Kidney capillary endothelial cell (primary cell): ENCODE measurements at regions not wholly inside any gene's neighbourhood (a gene's known extent, or its start where the extent isn't known, plus 50 kb on each side); places are given as distances from the start of the nearest gene placed in this dataset.

Source experiments
- DNase-seq: peaks from one replicate; pipeline ENCODE4 v3.0.0-alpha.2; 2018; ENCODE audit warnings: low spot score

DNA sequence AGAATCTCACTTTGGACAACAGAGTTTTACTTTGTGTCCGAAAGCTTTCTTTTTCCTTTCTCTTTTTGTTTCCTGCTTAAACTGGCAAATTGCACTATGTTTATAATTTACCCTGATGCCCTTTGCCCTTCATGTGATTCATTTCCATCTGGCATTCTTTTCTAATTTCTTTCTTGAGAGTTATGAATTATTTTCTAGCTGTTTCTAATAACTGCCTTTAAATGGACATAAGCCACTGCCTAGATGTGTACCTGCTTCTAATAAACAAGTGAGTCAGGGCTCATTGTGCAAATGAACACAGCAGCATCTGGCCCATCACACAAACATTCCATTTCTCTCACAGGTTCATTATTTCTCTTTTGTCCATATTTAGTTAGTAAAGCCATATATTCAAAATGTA lies 242.3 kb upstream of the GPRIN3 start:
- peak; percentile 53 for DNase-seq

DNA sequence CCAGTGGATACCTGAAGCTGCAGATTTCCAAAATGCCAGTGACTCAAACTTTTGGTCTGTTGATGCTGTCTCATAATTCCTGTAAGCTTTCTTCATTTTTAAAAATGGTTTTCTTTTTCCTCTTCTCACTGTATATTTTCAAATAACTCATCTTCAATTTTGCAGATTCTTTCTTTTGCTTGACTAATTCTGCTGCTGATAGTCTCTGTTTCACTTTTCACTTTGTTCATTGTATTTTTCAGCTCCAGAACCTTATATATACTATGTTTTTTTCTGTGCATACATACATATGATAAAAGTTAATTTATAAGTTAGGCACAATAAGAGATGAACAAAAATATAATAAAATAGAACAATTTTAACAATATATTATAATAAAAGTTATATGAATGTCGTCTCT lies 237.7 kb upstream of the GPRIN3 start:
- DNase-seq: no peak

DNA sequence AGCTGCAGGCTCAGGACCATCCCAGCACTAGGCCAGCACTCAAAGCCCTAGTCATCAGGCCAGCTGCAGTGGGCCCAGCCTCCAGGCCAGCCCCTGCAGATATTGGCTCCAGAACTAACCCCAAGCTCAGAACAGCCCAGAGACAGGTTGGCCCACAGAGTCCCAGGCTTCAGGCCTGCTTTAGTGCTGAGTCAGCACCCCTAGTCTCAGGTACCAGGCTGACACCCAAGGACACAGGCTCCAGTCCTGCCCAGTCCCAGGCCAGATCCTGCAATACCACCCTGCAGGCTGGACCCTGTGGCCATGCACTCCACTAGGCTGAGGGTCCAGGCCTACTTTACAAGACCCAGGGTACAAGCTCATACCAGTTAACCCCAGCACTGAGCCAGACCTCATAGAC lies 234.4 kb upstream of the GPRIN3 start:
- no peak for DNase-seq

DNA sequence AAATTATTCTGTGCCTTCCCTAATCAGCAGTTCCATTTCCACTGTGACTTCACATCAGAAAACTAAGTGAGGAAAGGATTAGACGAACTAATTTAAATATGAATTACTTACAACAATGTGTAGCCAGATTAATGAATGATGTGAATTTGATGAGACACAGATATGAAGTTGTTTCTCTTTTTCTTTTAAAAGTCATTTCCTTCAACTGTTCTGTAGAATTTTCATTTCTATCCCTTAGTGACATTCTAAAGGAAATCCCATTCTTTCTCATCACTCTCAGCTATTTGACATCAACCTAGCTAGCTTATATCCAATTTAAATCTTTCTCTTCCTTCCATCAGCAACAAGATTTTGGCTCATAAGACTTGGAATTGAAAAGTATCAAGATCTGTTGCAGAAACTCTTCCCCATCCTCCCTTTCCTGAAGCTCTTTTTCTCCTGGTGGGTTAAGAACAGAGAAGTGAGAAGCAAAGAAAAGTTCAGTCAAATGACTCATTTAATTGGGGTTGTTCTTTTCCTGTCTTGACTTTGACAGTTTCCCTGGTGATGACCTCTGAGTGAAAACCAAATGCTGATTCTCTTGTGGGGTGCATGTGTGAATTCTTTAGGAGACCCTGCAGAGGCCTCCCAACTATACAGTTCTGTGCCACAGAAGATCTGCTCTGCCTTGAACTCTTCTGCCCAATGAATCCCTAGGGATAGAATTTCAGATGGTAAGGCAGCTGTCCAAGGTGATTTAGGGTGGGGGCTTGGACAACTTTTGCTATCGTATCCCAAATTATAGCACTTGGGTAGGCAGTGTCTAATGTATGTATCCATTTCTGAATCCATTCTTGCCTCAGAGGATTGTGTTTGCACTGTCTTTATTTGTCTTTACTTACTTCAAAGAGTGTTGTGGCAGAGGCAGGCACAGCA lies 232.5 kb upstream of the GPRIN3 start:
- DNase-seq: no peak

DNA sequence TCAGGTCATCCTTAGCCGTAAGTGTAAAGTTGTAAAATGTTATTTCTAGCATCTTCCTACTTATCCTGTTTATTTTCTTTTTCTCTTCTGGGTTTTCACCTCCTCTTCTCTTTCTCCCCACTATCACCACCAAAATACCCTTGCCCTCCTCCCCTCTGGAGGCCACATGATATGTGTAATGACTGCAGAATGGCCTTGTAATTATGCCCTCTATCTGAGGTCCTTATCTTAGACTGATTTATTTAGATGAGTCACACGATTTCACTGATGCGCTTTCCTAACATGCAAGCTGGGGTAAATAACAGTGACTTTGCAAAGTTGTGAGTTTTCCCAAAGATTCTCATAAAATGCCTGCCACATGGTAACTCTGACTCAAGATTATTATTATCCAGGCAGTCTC lies 231.8 kb upstream of the GPRIN3 start:
- peak; percentile 19 for DNase-seq

DNA sequence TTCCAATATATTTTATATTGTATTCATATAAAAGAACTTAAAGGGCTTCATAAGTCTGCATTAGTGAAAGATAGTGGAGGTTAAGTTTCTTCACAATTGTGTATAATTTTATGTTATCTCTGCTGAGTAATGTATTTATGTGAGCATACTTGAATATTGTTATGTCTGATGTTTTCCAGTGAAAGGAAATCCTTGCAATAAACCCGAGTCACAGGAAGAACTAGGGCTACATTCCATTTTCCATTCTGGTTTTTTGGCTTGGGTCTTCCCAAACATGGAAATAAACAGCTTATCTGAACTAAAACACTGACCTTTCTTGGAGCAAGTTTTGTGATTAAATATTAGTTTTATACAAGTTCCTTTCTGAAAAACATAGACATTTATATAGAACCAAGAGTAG lies 231.3 kb upstream of the GPRIN3 start:
- no peak for DNase-seq

DNA sequence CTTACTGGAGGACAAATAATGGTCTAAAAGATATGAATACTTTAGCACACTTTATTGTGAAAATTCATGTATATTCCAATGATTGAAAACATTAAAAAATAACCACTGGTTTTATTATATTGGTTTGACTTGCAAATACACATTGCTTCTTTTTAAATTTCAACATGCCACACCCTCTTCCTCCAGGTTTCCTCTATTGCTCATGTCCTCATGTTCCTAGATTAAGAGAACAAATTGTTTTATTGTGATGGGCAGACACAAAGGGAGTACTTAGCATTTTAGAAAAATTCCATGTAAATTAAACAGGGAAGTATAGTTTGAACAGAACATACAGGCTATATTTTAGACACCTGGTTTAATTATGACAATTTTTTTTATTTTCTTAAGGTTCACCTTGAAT lies 230.6 kb upstream of the GPRIN3 start:
- DNase-seq: no peak

DNA sequence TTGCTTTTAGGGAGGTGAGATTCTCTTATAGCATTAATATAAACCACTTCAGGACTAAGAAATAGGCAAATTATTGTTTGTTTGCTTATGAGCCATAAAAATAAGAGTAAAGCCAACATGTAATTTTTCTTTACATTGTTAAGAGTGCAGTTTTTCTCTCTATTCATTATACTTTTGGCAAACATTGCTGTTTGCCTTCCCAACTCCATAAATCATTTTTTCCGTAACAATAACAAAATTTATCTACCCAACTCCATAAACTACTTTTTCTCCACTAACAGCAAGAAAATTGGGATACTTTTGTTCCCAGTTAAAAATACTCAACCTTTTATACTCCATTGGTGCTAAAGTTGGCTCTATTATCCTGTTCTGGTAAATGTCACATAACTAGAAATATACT lies 229.7 kb upstream of the GPRIN3 start:
- no peak for DNase-seq

DNA sequence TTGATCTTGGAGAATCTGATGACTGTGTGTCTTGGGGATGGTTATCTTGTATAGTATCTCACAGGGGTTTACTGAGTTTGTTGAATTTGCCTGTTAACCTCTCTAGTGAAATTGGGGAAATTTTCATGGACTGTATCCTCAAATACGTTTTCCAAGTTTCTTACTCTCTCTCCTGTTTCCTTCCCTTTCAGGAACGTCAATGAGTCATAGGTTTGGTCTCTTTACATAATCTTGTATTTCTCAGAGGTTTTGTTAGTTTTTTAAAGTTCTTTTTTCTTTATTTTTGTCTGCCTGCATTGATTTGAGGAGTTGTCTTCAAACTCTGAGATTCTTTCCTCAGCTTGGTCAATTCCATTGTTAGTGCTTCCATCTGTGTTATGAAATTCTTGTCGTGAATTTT lies 227.7 kb upstream of the GPRIN3 start:
- DNase-seq: no peak

DNA sequence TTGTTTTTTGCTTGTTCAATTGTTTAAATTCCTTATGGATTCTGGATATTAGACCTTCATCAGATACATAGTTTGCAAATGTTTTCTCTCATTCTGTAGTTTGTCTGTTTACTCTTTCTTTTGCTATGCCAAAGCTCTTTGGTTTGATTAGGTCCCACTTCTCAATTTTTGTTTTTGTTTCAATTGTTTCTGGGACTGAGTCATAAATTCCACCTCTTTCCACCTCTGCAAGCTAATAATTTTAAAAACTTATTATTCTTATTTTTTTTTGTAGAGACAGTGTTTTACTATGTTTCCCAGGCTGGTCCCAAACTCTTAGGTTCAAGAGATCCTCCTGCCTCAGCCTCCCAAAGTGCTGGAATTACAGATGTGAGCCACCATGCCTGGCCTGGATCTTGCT lies 226.8 kb upstream of the GPRIN3 start:
- DNase-seq: no peak

DNA sequence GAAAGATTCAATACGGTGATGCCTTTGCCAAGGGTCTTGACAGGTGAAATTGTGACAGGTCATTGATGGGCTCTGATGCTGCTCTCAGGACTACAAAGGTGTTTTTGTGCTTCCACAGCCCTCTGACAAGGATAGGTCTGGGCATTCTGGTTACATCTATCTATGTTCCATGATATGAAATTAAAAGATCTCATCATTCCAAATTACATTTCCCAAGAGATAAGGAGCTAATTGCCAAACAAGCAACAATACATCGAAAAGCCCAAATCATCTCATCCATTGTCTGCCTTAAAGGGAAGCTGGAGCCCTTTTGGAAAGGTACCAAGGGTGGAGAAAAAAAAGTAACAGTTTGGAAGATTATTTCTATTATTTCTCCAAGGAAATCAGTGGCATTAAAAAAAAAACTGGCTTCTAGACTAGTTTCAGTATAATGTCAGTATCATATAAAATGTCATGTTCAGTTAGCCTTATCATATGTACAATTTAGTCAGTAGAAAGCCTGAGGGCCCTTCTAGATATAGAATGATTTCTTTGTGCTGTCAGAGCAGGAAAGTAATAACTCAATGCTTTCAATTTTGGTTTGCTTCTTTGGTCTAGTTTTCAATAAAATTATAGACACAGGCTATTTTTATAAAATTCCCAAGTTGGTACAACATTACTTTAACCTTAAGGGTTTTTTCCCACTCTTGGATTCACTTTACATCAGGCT lies 224.5 kb upstream of the GPRIN3 start:
- DNase-seq: no peak

DNA sequence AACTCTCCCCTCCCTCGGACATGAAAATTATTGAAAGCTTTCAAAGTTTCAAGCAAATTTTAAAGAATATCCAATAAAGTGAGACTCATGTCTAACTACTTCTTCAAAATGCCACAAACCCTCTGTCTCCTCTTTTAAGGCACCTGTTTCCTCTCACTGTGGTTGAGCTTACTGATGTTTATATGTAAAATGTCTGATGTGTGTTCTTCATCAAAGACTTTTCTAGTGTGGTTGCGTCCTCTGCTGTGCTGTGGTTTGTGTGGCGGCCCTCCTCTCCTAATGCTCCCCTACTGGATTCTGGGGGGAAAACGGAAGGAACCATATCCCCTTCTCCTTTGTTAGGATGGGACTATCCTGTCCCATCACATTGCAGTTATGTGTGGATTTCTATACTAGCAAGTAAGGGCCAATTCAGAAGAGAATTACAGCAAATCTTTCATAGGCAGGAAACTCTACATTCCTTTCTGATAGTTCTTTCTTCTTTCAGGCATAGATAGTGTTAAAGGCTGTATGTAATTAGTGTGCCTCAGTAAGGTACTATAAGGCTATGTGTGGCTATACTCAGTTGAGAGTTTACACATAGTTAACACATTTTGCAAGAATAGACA lies 221.0 kb upstream of the GPRIN3 start:
- no peak for DNase-seq

DNA sequence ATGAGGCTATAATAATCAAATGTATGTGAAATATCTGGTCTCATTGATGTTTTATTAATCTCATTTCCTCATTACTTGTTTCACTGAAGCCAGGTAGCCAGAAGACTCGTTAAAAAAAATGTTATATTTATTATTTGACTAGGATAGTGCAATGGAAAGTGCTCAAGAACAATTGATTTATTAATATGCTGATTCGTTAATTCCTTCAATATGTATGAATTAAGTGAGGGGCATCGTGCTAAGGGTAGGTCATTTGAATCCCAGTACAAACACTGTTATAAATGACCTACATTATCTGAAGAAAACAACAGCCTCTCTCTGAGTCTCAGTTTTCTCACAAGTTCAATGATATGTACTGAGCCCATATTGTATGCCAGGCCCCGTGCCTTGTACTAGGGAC lies 214.2 kb upstream of the GPRIN3 start:
- DNase-seq: no peak

DNA sequence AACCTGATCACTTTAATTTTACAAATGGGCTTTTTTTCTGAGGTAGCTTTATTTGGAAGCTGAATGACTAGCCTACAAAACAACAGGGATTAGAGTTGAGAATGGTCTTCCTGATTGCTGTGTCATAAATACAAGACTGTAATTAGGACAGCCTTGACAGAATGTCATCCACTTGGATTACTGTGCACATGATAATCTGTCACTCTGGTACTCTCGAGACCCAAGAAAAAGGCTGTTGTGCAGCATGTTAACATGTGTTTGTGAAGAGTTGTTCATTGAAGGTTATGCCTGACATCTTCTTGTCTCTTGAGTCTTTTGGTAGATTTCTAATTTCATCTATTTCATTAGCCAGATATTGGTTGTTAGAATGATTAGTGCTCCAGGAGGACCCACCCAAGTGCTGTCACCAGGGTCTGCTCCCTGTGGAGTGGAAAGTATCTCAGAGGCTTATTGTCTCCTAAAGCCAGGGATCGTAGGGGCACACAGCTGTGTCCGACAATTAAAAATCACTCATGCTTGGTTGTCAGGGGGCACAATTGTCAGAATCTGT lies 212.2 kb upstream of the GPRIN3 start:
- DNase-seq: no peak

DNA sequence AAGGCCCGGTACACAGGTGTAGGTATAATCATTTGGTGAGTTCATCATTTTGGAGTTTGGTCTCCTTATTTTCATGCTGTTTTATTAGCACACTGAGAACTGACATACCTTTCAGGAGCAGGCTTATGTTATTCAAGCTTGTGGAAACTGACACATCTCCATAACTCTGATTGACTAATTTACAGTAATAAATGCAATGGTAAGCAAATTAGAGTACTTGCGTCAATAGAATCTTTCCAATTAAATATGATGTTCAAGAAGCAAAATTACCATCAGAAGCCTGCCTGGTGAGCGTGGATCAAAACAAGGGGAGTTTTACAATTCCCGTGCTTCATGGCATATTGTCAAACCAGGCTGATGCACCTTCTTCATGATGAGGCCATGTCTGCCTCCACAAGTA lies 210.7 kb upstream of the GPRIN3 start:
- DNase-seq: no peak

DNA sequence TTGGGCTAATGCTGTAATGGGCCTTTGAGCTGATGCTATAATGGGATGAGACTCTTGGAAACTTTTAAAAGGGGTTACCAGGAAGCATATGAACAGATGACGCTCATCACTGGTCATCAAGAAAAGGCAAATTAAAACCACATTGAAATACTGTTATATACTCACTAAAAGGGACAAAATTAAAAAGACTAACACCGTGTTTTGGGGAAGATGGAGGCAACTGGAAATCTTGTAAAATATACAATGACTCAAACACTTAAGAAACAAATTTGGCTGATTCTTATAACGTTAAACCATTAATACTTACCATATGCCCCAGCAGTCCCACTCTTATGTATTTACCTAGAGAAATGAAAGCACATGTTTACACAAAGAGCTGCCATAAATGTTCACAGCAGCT lies 207.2 kb upstream of the GPRIN3 start:
- no peak for DNase-seq

DNA sequence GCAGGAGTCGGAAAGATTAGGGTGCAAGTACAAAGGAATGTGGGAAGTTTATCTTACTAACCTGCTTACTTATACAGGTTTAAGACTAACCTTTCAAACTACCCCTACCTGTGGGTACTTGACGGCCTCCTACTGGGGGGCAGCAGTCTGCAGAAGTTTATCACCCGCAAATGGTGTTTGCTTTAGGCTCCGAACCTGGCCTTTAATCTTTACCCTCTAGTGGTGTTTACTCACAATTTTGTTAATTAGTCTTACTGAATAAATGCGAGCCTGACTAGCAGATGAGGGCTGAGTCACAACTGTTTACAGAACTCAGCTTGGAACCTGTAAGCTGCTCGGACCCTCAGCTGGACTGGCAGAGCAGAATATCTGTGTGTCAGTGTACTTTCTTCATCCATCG lies 204.2 kb upstream of the GPRIN3 start:
- no peak for DNase-seq

DNA sequence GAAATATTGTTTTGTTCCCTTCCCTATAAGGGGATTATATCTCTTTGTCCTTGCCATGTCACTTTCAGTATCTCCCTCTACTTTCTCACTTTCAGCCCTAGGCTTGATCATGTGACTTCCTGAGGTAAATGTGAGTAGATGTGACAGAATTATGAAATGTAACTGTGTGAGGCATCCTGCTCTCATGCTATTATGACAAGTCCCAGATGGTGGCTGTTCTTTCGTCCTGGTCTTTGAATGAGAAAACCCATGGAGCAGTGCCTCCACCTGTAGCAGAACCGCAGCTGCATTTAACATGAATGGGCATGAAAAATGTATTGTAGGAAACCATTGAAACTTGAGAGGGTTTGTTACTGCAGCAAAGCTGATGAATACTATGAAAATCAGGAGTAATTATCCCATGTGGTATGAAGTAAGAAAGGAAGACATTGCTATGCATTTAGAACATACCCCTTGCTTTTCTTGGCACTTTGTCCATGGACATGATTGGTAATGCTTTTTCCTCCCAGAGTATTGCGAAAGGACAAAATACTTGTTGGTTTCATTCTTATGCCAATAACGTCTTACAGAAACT lies 202.2 kb upstream of the GPRIN3 start:
- no peak for DNase-seq

DNA sequence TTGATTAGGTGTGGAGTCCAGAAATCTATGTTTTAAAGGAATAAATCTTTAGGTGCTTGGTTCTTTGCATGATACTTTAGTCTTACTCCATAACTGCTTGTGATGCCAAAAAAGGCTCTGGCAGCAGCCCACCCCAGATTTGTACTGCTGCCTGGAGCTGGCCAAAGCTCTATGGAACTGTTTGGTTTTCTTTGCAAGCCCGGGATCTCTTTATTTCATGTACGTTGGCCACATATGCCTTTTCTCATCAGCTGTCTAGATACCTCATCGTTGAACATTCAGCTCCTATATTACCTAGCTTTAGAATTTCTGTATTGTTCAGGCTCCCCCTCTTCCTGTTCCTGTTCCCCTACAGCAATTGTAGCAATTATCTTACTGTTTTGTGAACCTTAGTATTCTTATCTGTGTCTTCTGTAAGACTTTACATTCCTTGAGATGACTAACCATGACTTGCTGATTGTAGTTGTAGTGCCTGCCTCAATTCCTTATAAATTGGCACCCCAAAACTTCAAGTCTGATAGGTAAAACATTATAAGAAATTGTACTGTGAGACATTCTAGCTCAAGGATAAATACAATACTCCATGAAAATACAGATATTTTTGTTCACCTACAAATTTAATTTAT lies 199.4 kb upstream of the GPRIN3 start:
- DNase-seq: no peak

DNA sequence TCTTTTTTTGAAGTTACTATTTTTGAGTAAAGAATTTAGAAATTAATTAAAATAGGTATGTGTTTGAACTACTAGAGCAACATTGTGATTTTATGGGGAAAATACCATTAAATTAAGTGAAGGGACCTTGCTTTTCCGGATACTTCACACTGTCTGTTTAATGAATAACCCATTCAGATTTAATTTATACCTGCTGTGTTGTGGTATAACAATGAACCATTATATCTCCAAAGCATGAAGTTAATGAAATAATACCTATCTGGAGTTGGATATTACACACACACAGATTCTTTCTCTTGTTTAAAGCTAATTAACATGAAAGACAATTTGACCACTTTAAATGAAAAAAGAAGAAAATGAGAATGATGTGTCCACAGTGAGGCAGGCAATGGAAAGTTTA lies 195.0 kb upstream of the GPRIN3 start:
- DNase-seq: no peak

DNA sequence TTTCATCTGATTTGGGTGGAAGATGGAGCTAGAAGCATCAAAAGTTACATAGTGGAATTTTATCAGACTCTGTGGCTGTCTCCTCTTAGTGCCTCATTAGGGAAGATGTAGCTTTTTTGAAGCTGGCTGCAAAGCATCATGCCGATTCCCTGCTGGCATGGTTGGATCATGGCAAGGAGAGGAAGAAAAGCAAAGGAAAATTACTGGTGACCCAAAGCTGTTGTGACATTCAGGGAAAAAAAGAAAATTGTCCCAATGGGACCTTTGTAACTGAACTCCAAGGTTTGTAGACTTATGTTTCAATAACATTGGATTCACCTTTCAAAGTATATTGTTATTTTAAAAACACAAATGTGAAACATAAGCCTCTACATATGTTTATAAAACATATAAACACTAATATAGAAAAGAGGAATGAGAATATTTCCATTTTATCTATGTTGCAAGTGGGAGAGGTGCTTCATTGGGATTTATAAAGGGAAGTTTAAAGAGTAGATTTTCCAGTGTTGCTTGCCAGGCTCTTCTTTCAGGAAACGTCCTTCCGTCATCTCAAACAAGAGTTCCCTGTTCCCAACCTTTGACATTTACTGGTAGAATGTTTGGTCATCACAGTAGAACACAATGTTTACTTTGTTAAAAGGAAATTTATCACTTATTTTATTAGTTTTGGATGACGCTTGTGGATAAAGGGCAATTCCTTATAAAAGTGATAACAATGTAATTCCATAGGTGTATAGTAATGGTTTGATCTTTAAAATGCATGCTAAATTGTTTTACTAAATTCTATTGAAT lies 190.1 kb upstream of the GPRIN3 start:
- DNase-seq: no peak
